SK-N-SH (cell line): ENCODE measurements at regions not wholly inside any gene's neighbourhood (a gene's known extent, or its start where the extent isn't known, plus 50 kb on each side); places are given as distances from the start of the nearest gene placed in this dataset.

Experiments used
- CTCF ChIA-PET: fragments of 300-600, 350-600 bp; formaldehyde crosslinking; extraction: SDS; loops from one replicate; lab custom pipeline; 2021; lab: Yijun Ruan, JAX
- POLR2A ChIA-PET: fragments of 350-600 bp; sonication (Branson Sonifier 250); formaldehyde crosslinking; extraction: SDS; loops from one replicate; lab custom pipeline; 2020; ENCODE audit warnings: antibody characterized with exemption, inconsistent platforms; lab: Yijun Ruan, JAX
- DNase-seq: peaks from one replicate; pipeline ENCODE4 v3.0.0; 2012
- H2AFZ ChIP-seq: fragments of 200-600 bp; sonication (generic); 2 replicates; pipeline ENCODE4 v1.8.1; 2016; ENCODE audit warnings: antibody characterized with exemption, mild to moderate bottlenecking, low read depth
- H3F3A ChIP-seq: fragments of 200-600 bp; sonication (generic); replicated peaks from 2 replicates; pipeline ENCODE3; 2016; ENCODE audit warnings: antibody characterized with exemption, mild to moderate bottlenecking; ENCODE audit not compliant: insufficient read depth
- H3K27ac ChIP-seq, 2 experiments: fragments of 200-500 bp in 1 of 2; fragments of 200-600 bp in 1 of 2; sonication (Bioruptor generic) in 1 of 2; sonication (generic), shearing (Covaris generic) in 1 of 2; 2 replicates each; pipeline versions ENCODE4 v1.5.1 to v1.6.1; 2014 to 2016; ENCODE audit warnings: low read depth in 2 of 2, inconsistent platforms in 1 of 2, low read length in 1 of 2, mild to moderate bottlenecking in 1 of 2, mixed read lengths in 1 of 2
- H3K27me3 ChIP-seq: fragments of 200-600 bp; sonication (generic), shearing (Covaris generic); 2 replicates; pipeline ENCODE4 v1.6.1; 2016; ENCODE audit warnings: mixed run types; ENCODE audit not compliant: insufficient read depth
- H3K36me3 ChIP-seq, 2 experiments: fragments of 200-500 bp in 1 of 2; fragments of 200-600 bp in 1 of 2; sonication (Bioruptor generic) in 1 of 2; sonication (generic) in 1 of 2; replicated peaks in 1 of 2; 2 replicates each; pipeline versions ENCODE3 to v1.5.1; 2014 to 2016; ENCODE audit warnings: low read length in 1 of 2, mild to moderate bottlenecking in 1 of 2; ENCODE audit not compliant: insufficient read depth in 2 of 2, control insufficient read depth in 1 of 2
- H3K4me1 ChIP-seq, 2 experiments: fragments of 200-500 bp in 1 of 2; fragments of 200-600 bp in 1 of 2; sonication (Bioruptor generic) in 1 of 2; sonication (generic), shearing (Covaris generic) in 1 of 2; 2 replicates each; pipeline versions ENCODE4 v1.5.1 to v1.6.1; 2014 to 2016; ENCODE audit warnings: low read depth in 1 of 2, low read length in 1 of 2, mixed run types in 1 of 2; ENCODE audit not compliant: insufficient read depth in 2 of 2, control insufficient read depth in 1 of 2
- H3K4me2 ChIP-seq: fragments of 200-600 bp; sonication (generic), shearing (Covaris generic); 2 replicates; pipeline ENCODE4 v1.6.1; 2017; ENCODE audit warnings: mixed run types
- H3K4me3 ChIP-seq, 2 experiments: fragments of 200-500 bp in 1 of 2; fragments of 200-600 bp in 1 of 2; sonication (Bioruptor generic) in 1 of 2; sonication (generic), shearing (Covaris generic) in 1 of 2; 2 replicates each; pipeline versions ENCODE4 v1.5.1 to v1.8.1; 2014 to 2016; ENCODE audit warnings: low read depth in 2 of 2, inconsistent platforms in 1 of 2, low read length in 1 of 2, mild to moderate bottlenecking in 1 of 2, mixed read lengths in 1 of 2, moderate library complexity in 1 of 2
- H3K79me2 ChIP-seq: fragments of 200-600 bp; sonication (generic); 2 replicates; pipeline ENCODE4 v1.8.1; 2017; ENCODE audit warnings: mild to moderate bottlenecking; ENCODE audit not compliant: insufficient read depth
- H3K9ac ChIP-seq: fragments of 200-600 bp; sonication (generic); 2 replicates; pipeline ENCODE4 v1.6.1; 2017; ENCODE audit warnings: mixed run types
- H3K9me2 ChIP-seq: fragments of 200-600 bp; sonication (generic); 2 replicates; pipeline ENCODE4 v1.6.1; 2017; ENCODE audit warnings: mixed run types
- H3K9me3 ChIP-seq: fragments of 200-600 bp; sonication (generic); 2 replicates; pipeline ENCODE4 v1.6.1; 2017; ENCODE audit warnings: mixed run types, mild to moderate bottlenecking, moderate library complexity
- H4K20me1 ChIP-seq: fragments of 200-600 bp; sonication (generic); 2 replicates; pipeline ENCODE4 v1.6.1; 2017; ENCODE audit warnings: mild to moderate bottlenecking, mixed run types; ENCODE audit not compliant: insufficient read depth
- CTCF ChIP-seq: fragments of 200-600 bp; sonication (generic); IDR thresholded peaks from 2 replicates; pipeline ENCODE4 v1.6.1; 2017; ENCODE audit warnings: antibody characterized with exemption, mild to moderate bottlenecking, moderate library complexity
- FOSL2 ChIP-seq: IDR thresholded peaks from 2 replicates; pipeline ENCODE4 v1.4.0; 2012; ENCODE audit warnings: low read depth, mild to moderate bottlenecking, moderate library complexity, borderline replicate concordance
- FOXJ3 ChIP-seq: sonication (generic); formaldehyde crosslinking; IDR thresholded peaks from 2 replicates; pipeline ENCODE4 v1.5.1; 2020; ENCODE audit warnings: mild to moderate bottlenecking, missing genetic modification reagents
- GABPA ChIP-seq: IDR thresholded peaks from 2 replicates; pipeline ENCODE4 v1.4.0; 2012; ENCODE audit warnings: low read depth, mild to moderate bottlenecking
- GATA2 ChIP-seq: sonication (generic); formaldehyde crosslinking; IDR thresholded peaks from 2 replicates; pipeline ENCODE4 v1.5.0; 2020; ENCODE audit warnings: mild to moderate bottlenecking, missing genetic modification reagents
- IRF3 ChIP-seq: fragments of 150-350 bp; IDR thresholded peaks from 2 replicates; pipeline ENCODE4 v1.6.1; 2016; ENCODE audit warnings: mild to moderate bottlenecking, low read depth, low read length
- JUND ChIP-seq: IDR thresholded peaks from 2 replicates; pipeline ENCODE4 v1.4.0; 2012
- MAX ChIP-seq: IDR thresholded peaks from 2 replicates; pipeline ENCODE4 v1.4.0; 2012; ENCODE audit warnings: low read depth
- MEF2A ChIP-seq: IDR thresholded peaks from 2 replicates; pipeline ENCODE4 v1.4.0; 2012; ENCODE audit warnings: low read depth, borderline replicate concordance
- MXI1 ChIP-seq: IDR thresholded peaks from 2 replicates; pipeline ENCODE4 v1.6.1; 2012; ENCODE audit warnings: mild to moderate bottlenecking, low read depth, low read length, improper control_type of control experiment
- NFIC ChIP-seq: IDR thresholded peaks from 2 replicates; pipeline ENCODE4 v1.4.0; 2012; ENCODE audit warnings: borderline replicate concordance
- NRF1 ChIP-seq: IDR thresholded peaks from 2 replicates; pipeline ENCODE4 v1.6.1; 2012; ENCODE audit warnings: low read depth, mild to moderate bottlenecking, low read length
- POLR2AphosphoS5 ChIP-seq: IDR thresholded peaks from 2 replicates; pipeline ENCODE4 v1.6.1; 2012; ENCODE audit warnings: low read depth, low read length
- REST ChIP-seq: IDR thresholded peaks from 2 replicates; pipeline ENCODE4 v1.6.1; 2012; ENCODE audit warnings: mild to moderate bottlenecking, low read depth, low read length, moderate library complexity
- RXRA ChIP-seq: IDR thresholded peaks from 2 replicates; pipeline ENCODE4 v1.4.0; 2012; ENCODE audit warnings: low read depth, mild to moderate bottlenecking, borderline replicate concordance
- SMC3 ChIP-seq: IDR thresholded peaks from 2 replicates; pipeline ENCODE4 v1.6.1; 2012; ENCODE audit warnings: low read depth, low read length, improper control_type of control experiment
- TCF12 ChIP-seq: IDR thresholded peaks from 2 replicates; pipeline ENCODE4 v1.4.0; 2012
- USF2 ChIP-seq: fragments of 150-350 bp; IDR thresholded peaks from 2 replicates; pipeline ENCODE4 v1.6.1; 2017; ENCODE audit warnings: antibody characterized with exemption, low read length, low read depth, borderline replicate concordance
- YY1 ChIP-seq: IDR thresholded peaks from 2 replicates; pipeline ENCODE4 v1.4.0; 2012; ENCODE audit warnings: low read depth, mild to moderate bottlenecking
- WGBS: methylation state at CpG from one replicate; pipeline ENCODE4 v1.1.6; 2017; ENCODE audit warnings: low lambda C conversion rate; 5-methylcytosine and 5-hydroxymethylcytosine counted together

- Histone ChIP-seq H3K9me3 (no peaks in the 10 kb centered on the region), H3K27me3 (no peaks in the 10 kb centered on the region), H3K4me3 (no peak overlapping the region), H3K27ac (no peak overlapping the region), H3F3A (no peaks in the 10 kb centered on the region), H2AFZ (no peak overlapping the region), H3K4me2 (no peak overlapping the region), H3K9ac (no peak overlapping the region), H3K79me2 (no peaks in the 10 kb centered on the region), H4K20me1 (no peaks in the 10 kb centered on the region), H3K4me1 (no peaks in the 10 kb centered on the region), H3K9me2 (no peaks in the 10 kb centered on the region), H3K36me3 (no peaks in the 10 kb centered on the region)
- TF ChIP-seq REST (no peak), USF2 (no peak), SMC3 (no peak), GATA2 (CRISPR knock-in tag) (no peak), POLR2AphosphoS5 (no peak), FOXJ3 (CRISPR knock-in tag) (no peak), RXRA (no peak), GABPA (no peak), IRF3 (no peak), TCF12 (no peak), NFIC (no peak), JUND (no peak), FOSL2 (no peak), NRF1 (no peak), MXI1 (no peak), MAX (no peak), YY1 (no peak), CTCF (no peak), MEF2A (no peak)
- CTCF ChIA-PET: no interaction called here
- POLR2A ChIA-PET: no interaction called here
- no peak for DNase-seq
- WGBS: 8% methylated on average over 6 of the region's 10 CpGs
Measured at GRCh38 chr3:144791034-144791433, 819.4 kb downstream of the DIPK2A start.
